HCT116 (cell line): ENCODE measurements at regions not wholly inside any gene's neighbourhood (a gene's known extent, or its start where the extent isn't known, plus 50 kb on each side); places are given as distances from the start of the nearest gene placed in this dataset.
"Not testable (repeated sequence)": the region's sequence is repeated elsewhere in the genome, so short reads cannot be mapped to it uniquely, and the experiment has no call there.

ENCODE experiments used
- ATAC-seq: fragments of 200-7000 bp; cut with Tn5 transposase; 2 replicates; pipeline ENCODE4 v1.9.1; 2020; ENCODE audit warnings: mild to moderate bottlenecking, moderate library complexity
- BruUV-seq: library from RNA; stranded (reverse); fragments of 400-500 nt; replicated peaks from 2 replicates; lab custom pipeline; 2021; lab: Mats Ljungman, UMichigan
- CTCF ChIA-PET: fragments of 300-600 bp; sonication (Branson Sonifier 250); formaldehyde crosslinking; loops from one replicate; lab custom pipeline; 2021; ENCODE audit warnings: antibody characterized with exemption; lab: Charles Lee
- POLR2A ChIA-PET: fragments of 300-600, 350-600 bp; sonication (Branson Sonifier 250); formaldehyde crosslinking; loops from one replicate; lab custom pipeline; 2021; ENCODE audit warnings: antibody characterized with exemption; lab: Charles Lee
- RAD21 ChIA-PET, 2 experiments: fragments of 300-600 bp; sonication (Branson Sonifier 250); formaldehyde crosslinking; loops; one replicate each; lab custom pipeline; 2023; ENCODE audit warnings: low total read pairs in 2 of 2; ENCODE audit not compliant: uncharacterized antibody in 2 of 2, unreplicated experiment in 2 of 2, low non-redundant PET in 1 of 2; lab: Charles Lee
- DNase-seq: peaks from one replicate; pipeline ENCODE4 v3.0.0-alpha.2; 2010; ENCODE audit warnings: low read depth, low spot score
- H2AFZ ChIP-seq: fragments of 200-600 bp; shearing (Covaris generic), sonication (generic); 2 replicates; pipeline ENCODE4 v1.6.1; 2017; ENCODE audit warnings: low read depth, mixed run types, mixed read lengths, antibody characterized with exemption, low read length; ENCODE audit not compliant: poor library complexity, severe bottlenecking
- H3K27ac ChIP-seq: 2 replicates; pipeline ENCODE4 v1.5.1; 2012; ENCODE audit warnings: low read depth, low read length
- H3K27me3 ChIP-seq: fragments of 200-600 bp; sonication (generic); 2 replicates; pipeline ENCODE4 v1.6.1; 2016; ENCODE audit warnings: mixed run types, low read length, mixed read lengths; ENCODE audit not compliant: insufficient read depth
- H3K36me3 ChIP-seq, 2 experiments: fragments of 200-500 bp in 1 of 2; fragments of 200-600 bp in 1 of 2; sonication (Bioruptor generic) in 1 of 2; sonication (generic) in 1 of 2; 2 replicates each; pipeline versions ENCODE4 v1.5.1 to v1.6.1; 2014 to 2016; ENCODE audit warnings: low read length in 2 of 2, inconsistent platforms in 1 of 2, mixed read lengths in 1 of 2, mixed run types in 1 of 2; ENCODE audit not compliant: insufficient read depth in 2 of 2, control insufficient read depth in 1 of 2
- H3K4me1 ChIP-seq, 2 experiments: fragments of 200-600 bp in 1 of 2; sonication (generic) in 1 of 2; 2 replicates each; pipeline versions ENCODE4 v1.5.1 to v1.6.1; 2012 to 2017; ENCODE audit warnings: low read length in 2 of 2, inconsistent platforms in 1 of 2, mild to moderate bottlenecking in 1 of 2, mixed read lengths in 1 of 2, mixed run types in 1 of 2, moderate library complexity in 1 of 2; ENCODE audit not compliant: insufficient read depth in 2 of 2, control insufficient read depth in 1 of 2
- H3K4me2 ChIP-seq: fragments of 200-600 bp; sonication (generic); 2 replicates; pipeline ENCODE4 v1.6.1; 2017; ENCODE audit warnings: mixed run types, low read length, mixed read lengths
- H3K4me3 ChIP-seq, 2 experiments: fragments of 200-600 bp in 1 of 2; sonication (generic) in 1 of 2; replicated peaks in 1 of 2; 2 replicates each; pipeline ENCODE4 v1.5.1; 2011 to 2016; ENCODE audit warnings: low read length in 2 of 2, control low read depth in 1 of 2, low read depth in 1 of 2, mild to moderate bottlenecking in 1 of 2, mixed read lengths in 1 of 2, mixed run types in 1 of 2
- H3K79me2 ChIP-seq: fragments of 200-600 bp; sonication (generic); 2 replicates; pipeline ENCODE4 v1.6.1; 2017; ENCODE audit warnings: mild to moderate bottlenecking, mixed run types, low read length, moderate library complexity, mixed read lengths; ENCODE audit not compliant: insufficient read depth
- H3K9ac ChIP-seq: fragments of 200-600 bp; sonication (generic); 2 replicates; pipeline ENCODE4 v1.6.1; 2016; ENCODE audit warnings: low read length, mixed read lengths
- H3K9me2 ChIP-seq: fragments of 200-600 bp; sonication (generic), shearing (Covaris generic); 2 replicates; pipeline ENCODE4 v1.6.1; 2017; ENCODE audit warnings: mixed run types, mild to moderate bottlenecking, moderate library complexity; ENCODE audit not compliant: insufficient read depth
- H3K9me3 ChIP-seq, 2 experiments: fragments of 200-500 bp in 1 of 2; fragments of 200-600 bp in 1 of 2; sonication (Bioruptor generic) in 1 of 2; sonication (generic) in 1 of 2; 2 replicates each; pipeline ENCODE4 v1.6.1; 2014 to 2017; ENCODE audit warnings: low read length in 2 of 2, mixed read lengths in 2 of 2, inconsistent platforms in 1 of 2, low read depth in 1 of 2, mild to moderate bottlenecking in 1 of 2, mixed run types in 1 of 2, moderate library complexity in 1 of 2; ENCODE audit not compliant: control insufficient read depth in 1 of 2, insufficient read depth in 1 of 2
- H4K20me1 ChIP-seq: fragments of 200-600 bp; sonication (generic), shearing (Covaris generic); 2 replicates; pipeline ENCODE4 v1.6.1; 2017; ENCODE audit warnings: mixed run types, mild to moderate bottlenecking, moderate library complexity; ENCODE audit not compliant: insufficient read depth
- CEBPB ChIP-seq: IDR thresholded peaks from 2 replicates; pipeline ENCODE4 v1.6.1; 2012; ENCODE audit warnings: low read depth
- ELF1 ChIP-seq: IDR thresholded peaks from 2 replicates; pipeline ENCODE4 v1.6.1; 2012; ENCODE audit warnings: low read depth, borderline replicate concordance
- JUND ChIP-seq: IDR thresholded peaks from 2 replicates; pipeline ENCODE4 v1.6.1; 2012
- ZFX ChIP-seq: fragments of 450-650 bp; IDR thresholded peaks from 2 replicates; pipeline ENCODE4 v1.6.1; 2017
- intact Hi-C: fragments of 100-400 bp; cut with micrococcal nuclease; formaldehyde crosslinking; loops from 2 replicates; pipeline ENCODE4 v1.10.0; 2022

DNA sequence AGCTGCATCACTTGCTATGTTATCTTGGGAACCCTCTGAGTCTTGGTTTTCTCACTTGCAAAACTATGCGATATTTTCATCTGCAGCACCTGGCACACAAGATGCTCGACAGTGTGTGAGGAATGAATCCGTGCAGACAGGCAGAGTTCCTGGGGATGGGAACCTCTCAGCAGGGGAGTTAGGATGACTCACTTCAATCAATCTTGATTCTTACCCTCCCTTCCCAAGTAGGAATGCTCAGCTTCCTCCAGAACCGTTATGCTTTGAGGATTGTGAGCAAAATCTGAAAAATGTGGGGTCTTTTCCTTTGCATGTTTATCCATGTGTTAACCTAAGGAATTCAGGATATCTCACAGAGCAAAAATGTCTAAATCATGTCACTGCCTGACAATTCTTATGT lies 68.9 kb upstream of the HNF1B start:
- Histone ChIP-seq H3K9ac (no peak overlapping the region), H3K9me3 (no peaks in the 10 kb centered on the region), H3K27ac (no peak overlapping the region), H3K4me3 (no peak overlapping the region), H3K27me3 (no peaks in the 10 kb centered on the region), H3K4me1 (peaks cover 7 to 17% of the 10 kb centered on the region in 2 experiments; a peak in 3 of 4 replicates), H2AFZ (peak overlapping the region; percentile 26), H3K79me2 (no peaks in the 10 kb centered on the region), H3K4me2 (peak overlapping the region; percentile 19; the same call in 1 of the 2 replicates), H4K20me1 (no peaks in the 10 kb centered on the region), H3K36me3 (no peaks in the 10 kb centered on the region), H3K9me2 (no peaks in the 10 kb centered on the region)
- intact Hi-C loops: no loop called here
- POLR2A ChIA-PET: no interaction called here
- TF ChIP-seq JUND (no peak), ELF1 (no peak), CEBPB (no peak), ZFX (no peak)
- ATAC-seq (peak; percentile 46; the same call in 1 of the 2 replicates), DNase-seq (no peak)
- CTCF ChIA-PET: no interaction called here
- RAD21 ChIA-PET: no interaction called here
- no TSS peak for BruUV-seq

DNA sequence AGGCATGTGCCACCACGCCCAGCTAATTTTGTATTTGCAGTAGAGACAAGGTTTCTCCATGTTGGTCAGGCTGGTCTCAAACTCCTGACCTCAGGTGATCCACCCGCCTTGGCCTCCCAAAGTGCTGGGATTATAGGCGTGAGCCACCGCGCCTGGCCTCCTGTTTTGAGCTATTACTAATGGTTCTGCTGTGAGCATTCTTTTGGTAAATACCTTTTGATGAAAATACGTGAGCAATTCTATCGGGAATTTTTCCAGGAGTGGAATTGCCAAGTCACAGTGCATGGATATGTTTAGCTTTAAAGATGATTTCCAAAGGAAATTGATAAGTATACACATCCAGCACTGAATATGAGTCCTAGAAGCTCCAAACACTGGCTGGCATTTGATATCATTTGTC lies 64.0 kb upstream of the HNF1B start:
- POLR2A ChIA-PET, H3K4me2 ChIP-seq, H3K9me2 ChIP-seq, H4K20me1 ChIP-seq, H3K4me1 ChIP-seq, H3K36me3 ChIP-seq, DNase-seq, RAD21 ChIA-PET, H3K9me3 ChIP-seq, ATAC-seq, H2AFZ ChIP-seq, H3K9ac ChIP-seq, H3K4me3 ChIP-seq, BruUV-seq, intact Hi-C loops, H3K27me3 ChIP-seq, H3K79me2 ChIP-seq, H3K27ac ChIP-seq: not testable (repeated sequence)
- CTCF ChIA-PET: interaction anchor here (0.7 kb wide), 1 partner anchor 232 kb away, joined by 5 read pairs; no protein-coding TSS in a partner anchor
